Effector memory CD4-positive, alpha-beta T cell (primary cell): ENCODE measurements at regions not wholly inside any gene's neighbourhood (a gene's known extent, or its start where the extent isn't known, plus 50 kb on each side); places are given as distances from the start of the nearest gene placed in this dataset.

Experiments
- DNase-seq, 3 donors: peaks; one replicate each; pipeline ENCODE4 v3.0.0-alpha.2; 2020
- H3K27ac ChIP-seq: 2 replicates; pipeline ENCODE4 v1.7.0; 2013; ENCODE audit warnings: mild to moderate bottlenecking, low read length, moderate library complexity; ENCODE audit not compliant: insufficient read depth, poor library complexity, severe bottlenecking
- H3K27me3 ChIP-seq: replicated peaks from 2 replicates; pipeline ENCODE4 v1.7.0; 2013; ENCODE audit warnings: mild to moderate bottlenecking, low read length; ENCODE audit not compliant: insufficient read depth, control insufficient read depth, poor library complexity, severe bottlenecking
- H3K36me3 ChIP-seq: 2 replicates; pipeline ENCODE4 v1.7.0; 2013; ENCODE audit warnings: mild to moderate bottlenecking, low read length, moderate library complexity; ENCODE audit not compliant: control insufficient read depth, insufficient read depth
- H3K4me1 ChIP-seq: 2 replicates; pipeline ENCODE4 v1.7.0; 2013; ENCODE audit warnings: low read length, mild to moderate bottlenecking; ENCODE audit not compliant: control insufficient read depth, insufficient read depth, poor library complexity, severe bottlenecking
- H3K4me3 ChIP-seq: 2 replicates; pipeline ENCODE4 v1.7.0; 2013; ENCODE audit warnings: low read length, low read depth, mild to moderate bottlenecking; ENCODE audit not compliant: insufficient read depth, poor library complexity, severe bottlenecking
- H3K9me3 ChIP-seq: 2 replicates; pipeline ENCODE4 v1.7.0; 2013; ENCODE audit warnings: mild to moderate bottlenecking, low read length, moderate library complexity; ENCODE audit not compliant: control insufficient read depth

DNA sequence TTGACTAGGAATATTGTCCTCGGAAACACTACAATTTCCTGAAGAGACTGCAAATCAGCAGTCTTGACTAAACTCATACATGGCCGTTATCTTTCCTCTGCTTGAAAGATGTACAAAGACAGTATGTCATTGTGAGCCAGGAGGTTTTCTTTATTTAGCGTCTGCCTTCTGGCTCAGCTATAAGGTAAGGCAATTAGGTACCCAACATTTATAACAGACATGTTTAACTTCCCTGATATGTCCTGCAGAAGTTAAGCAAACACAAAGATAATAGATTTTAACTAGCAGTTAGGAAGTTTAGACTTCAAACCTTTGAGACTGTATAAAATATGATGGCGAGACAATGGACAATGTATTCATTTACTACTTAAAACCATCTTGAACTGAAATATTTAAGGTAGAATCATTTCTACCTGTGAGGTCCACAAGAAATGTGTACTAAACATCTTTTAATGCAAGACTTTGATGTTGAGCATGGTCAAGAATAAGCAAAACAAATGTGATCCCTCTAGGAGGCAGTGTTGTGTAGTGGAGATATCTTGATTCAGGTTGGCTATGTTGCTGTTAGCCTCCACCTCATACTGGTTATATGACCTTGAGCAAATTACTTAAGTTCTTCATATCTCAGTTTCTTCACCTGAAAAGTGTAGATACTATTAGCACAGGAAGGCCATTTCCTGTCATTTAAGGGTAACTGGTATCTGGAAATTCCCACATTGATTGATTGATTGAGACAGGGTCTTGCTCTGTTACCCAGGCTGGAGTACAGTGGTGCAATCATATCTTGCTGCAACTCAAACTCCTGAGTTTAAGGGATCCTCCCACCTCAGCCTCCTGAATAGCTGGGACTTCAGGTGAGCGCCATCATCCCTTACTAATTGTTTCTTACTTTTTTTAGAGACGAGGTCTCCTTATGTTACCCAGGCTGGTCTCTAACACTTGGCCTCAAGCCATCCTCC lies 96.3 kb upstream of the EEA1 start:
- H3K36me3 ChIP-seq: no peaks in the 10 kb centered on the region
- no peak overlapping the region for H3K27ac ChIP-seq
- no peak overlapping the region for H3K4me3 ChIP-seq
- no peaks in the 10 kb centered on the region for H3K27me3 ChIP-seq
- no peaks in the 10 kb centered on the region for H3K4me1 ChIP-seq
- no peak for DNase-seq
- H3K9me3 ChIP-seq: no peaks in the 10 kb centered on the region

DNA sequence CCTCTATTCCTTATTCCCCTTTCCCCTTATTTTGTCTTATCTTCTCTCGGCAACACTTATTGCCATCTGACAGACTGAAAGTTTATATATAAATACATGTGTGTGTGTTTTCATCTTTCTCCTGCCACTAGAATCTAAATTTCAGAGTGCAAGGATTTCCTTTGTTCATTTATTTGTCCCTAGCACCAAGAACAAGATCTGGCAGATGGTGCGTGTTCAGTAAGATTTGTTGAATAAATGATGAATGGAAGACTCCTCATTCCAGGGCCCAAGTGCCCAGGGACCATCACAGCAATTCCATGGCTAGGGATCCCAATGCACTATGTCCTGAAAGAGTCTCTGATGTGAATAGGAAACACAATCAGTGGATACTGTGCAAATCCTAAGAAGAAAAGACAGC lies 97.9 kb upstream of the EEA1 start:
- H3K27ac ChIP-seq: no peak overlapping the region
- H3K36me3 ChIP-seq: no peaks in the 10 kb centered on the region
- no peaks in the 10 kb centered on the region for H3K9me3 ChIP-seq
- no peak overlapping the region for H3K4me3 ChIP-seq
- no peaks in the 10 kb centered on the region for H3K27me3 ChIP-seq
- no peaks in the 10 kb centered on the region for H3K4me1 ChIP-seq
- no peak for DNase-seq

DNA sequence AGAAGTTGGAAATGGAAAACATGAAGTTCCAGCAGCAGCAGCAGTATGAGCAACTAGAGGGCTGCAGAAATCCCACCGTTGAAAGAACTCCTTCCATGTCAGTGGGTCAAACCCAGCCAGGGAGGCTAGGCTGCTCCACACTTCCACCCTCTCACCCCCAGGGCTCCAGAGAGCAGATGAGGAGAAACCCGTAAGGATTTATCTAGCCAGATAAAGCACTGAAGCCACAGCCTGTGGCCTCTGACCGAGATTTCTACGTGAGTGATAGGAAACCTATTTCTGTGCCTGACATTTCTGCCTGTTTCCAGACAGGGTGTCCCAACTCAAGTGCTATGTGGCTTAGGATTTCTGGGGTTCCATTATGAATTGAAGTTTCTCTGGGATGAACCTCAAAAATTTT lies 100.0 kb upstream of the EEA1 start:
- Histone ChIP-seq H3K4me3 (no peak overlapping the region), H3K36me3 (no peaks in the 10 kb centered on the region), H3K4me1 (no peaks in the 10 kb centered on the region), H3K27ac (no peak overlapping the region), H3K27me3 (peaks cover 4% of the 10 kb centered on the region), H3K9me3 (no peaks in the 10 kb centered on the region)
- no peak for DNase-seq

DNA sequence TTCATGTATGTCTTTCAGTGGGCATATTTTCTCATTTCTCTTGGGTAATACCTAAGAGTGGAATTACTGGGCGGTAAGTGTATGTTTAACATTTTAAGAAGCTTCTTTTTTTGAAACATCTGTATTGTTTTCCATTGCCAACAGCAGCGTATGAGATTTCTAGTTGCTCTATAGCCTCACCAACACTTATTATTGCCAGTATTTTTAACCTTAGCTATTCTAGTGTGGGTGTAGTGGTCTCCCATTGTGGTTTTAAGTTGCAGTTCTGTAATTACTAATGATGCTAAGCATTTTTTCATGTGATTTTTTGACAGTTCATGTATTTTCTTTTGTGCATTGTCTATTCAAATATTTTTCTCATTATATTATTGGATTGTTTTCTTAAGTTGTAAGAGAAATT lies 101.9 kb upstream of the EEA1 start:
- Histone ChIP-seq H3K4me1 (no peaks in the 10 kb centered on the region), H3K9me3 (no peaks in the 10 kb centered on the region), H3K36me3 (no peaks in the 10 kb centered on the region), H3K27me3 (peaks cover 4% of the 10 kb centered on the region), H3K27ac (no peak overlapping the region), H3K4me3 (no peak overlapping the region)
- no peak for DNase-seq

DNA sequence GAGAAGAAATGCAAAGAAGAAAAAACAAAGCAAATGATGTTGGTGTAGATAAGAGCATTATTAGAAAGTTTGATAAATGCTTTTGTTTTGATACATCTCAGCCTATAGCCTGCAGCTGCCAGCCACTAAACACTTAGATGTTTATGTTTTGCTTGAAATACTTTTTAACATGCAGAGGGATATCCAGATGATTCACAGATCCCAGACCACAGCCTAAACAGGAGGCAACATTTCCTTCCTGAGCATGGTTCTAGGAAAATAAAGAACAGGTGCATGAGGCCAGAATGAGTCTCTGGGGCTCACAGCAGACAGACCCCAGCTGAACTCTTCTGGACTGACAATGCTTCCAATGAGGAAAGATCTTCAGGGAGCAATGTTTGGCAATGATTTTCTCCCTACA lies 103.7 kb upstream of the EEA1 start:
- peaks cover 4% of the 10 kb centered on the region for H3K27me3 ChIP-seq
- H3K27ac ChIP-seq: no peak overlapping the region
- H3K4me3 ChIP-seq: no peak overlapping the region
- H3K9me3 ChIP-seq: no peaks in the 10 kb centered on the region
- H3K36me3 ChIP-seq: no peaks in the 10 kb centered on the region
- no peaks in the 10 kb centered on the region for H3K4me1 ChIP-seq
- DNase-seq: no peak

DNA sequence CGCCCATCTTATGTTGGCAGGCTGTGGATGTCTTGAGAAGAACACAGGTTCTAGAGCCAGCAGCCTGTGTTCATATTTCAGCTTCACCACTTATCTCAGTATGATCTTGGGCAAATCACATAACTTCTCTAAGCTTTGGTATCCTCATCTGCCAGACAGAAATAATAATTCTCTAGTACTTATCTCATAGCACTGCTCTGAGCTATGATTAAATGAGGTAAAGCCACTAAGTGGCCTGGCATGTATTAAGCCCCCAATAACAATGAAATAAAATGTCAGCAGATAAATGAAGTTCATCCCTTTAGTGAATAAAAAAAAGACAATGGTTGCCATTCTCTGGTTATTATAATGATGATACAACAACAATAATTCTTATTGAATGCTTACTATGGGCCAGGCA lies 104.9 kb upstream of the EEA1 start:
- no peak overlapping the region for H3K27ac ChIP-seq
- DNase-seq: no peak
- no peaks in the 10 kb centered on the region for H3K4me1 ChIP-seq
- no peak overlapping the region for H3K4me3 ChIP-seq
- H3K36me3 ChIP-seq: no peaks in the 10 kb centered on the region
- H3K9me3 ChIP-seq: no peaks in the 10 kb centered on the region
- peaks cover 4% of the 10 kb centered on the region for H3K27me3 ChIP-seq

DNA sequence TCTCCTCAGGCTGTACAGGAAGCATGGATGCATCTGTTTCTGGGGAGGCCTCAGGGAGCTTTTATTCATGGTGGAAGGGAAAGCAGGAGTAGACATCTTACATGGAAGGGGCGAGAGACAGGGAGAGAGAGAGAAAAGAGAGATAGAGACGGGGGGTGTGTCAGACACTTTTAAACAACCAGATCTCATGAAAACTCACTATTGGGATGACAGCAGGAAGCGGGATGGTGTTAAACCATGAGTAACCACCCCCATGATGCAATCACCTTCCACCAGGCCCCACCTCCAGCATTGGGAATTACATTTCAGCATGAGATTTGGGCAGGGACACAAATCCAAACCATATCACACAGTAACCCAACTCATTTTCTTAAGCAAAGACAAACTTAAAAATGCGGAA lies 110.0 kb upstream of the EEA1 start:
- Histone ChIP-seq H3K36me3 (no peaks in the 10 kb centered on the region), H3K9me3 (no peaks in the 10 kb centered on the region)

DNA sequence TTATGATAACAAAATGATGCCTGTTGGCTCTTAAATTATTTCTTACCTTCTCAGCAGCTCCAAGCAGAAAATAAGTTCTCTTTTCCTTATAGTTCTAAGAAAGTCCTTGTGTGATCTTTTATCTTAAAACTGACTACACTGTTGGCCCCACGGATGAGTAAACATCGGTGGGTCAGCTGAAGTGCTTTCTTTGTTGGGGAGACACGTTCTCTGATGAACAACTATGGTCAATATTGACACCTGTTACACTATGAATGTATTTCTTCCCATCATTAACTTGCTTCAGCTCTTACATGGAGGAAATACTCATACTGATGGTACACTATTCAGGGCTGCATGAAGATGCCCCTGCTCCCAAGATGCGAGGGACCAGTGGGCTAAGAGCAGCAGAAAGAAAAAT lies 110.8 kb upstream of the EEA1 start:
- Histone ChIP-seq H3K27me3 (no peaks in the 10 kb centered on the region), H3K27ac (no peak overlapping the region), H3K4me3 (no peak overlapping the region), H3K9me3 (no peaks in the 10 kb centered on the region), H3K4me1 (no peaks in the 10 kb centered on the region), H3K36me3 (no peaks in the 10 kb centered on the region)
- DNase-seq: no peak

More for the DNA sequence above, 110.0 kb upstream of the EEA1 start:
- Histone ChIP-seq H3K27ac (no peak overlapping the region), H3K4me3 (no peak overlapping the region), H3K27me3 (no peaks in the 10 kb centered on the region), H3K4me1 (no peaks in the 10 kb centered on the region)
- DNase-seq: no peak

DNA sequence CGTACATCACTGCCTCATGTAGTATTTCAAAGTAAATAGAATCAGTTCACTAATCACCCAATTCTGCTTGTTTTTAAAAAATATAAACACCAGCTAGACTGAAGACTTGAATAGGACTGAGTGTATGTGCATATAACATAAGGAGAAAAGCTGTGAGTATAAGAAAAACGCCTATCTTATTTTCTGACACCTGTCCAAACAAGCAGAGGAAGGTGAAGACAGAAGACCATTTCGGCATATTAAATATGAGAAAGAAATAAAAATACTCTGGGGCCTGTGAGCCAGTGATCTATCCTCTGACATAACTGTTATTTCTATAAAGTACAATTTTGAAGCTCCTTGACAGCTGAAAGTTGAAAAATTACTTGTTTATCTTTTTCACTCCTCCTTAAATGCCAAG lies 111.3 kb upstream of the EEA1 start:
- Histone ChIP-seq H3K27ac (no peak overlapping the region), H3K36me3 (no peaks in the 10 kb centered on the region), H3K9me3 (no peaks in the 10 kb centered on the region), H3K27me3 (no peaks in the 10 kb centered on the region), H3K4me3 (no peak overlapping the region), H3K4me1 (no peaks in the 10 kb centered on the region)
- no peak for DNase-seq

DNA sequence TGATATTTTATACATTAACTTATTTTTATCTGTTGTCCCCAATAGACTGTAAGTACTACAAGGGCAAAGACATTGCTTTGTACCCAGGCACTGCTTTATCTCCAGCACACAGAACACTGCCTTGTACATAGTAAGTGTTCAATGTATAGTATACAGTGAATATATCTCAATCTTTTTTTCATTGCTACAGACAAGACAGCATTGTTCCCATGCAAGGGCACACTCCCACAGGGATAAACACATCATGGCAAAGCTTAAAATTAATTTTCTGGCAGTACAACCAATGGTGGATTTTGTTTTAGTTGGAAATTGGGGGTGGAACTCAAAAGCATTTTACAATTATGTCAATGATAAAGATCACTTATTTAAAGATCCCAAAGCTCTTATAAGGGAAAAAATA lies 112.3 kb upstream of the EEA1 start:
- DNase-seq: no peak
- H3K27ac ChIP-seq: no peak overlapping the region
- no peaks in the 10 kb centered on the region for H3K27me3 ChIP-seq
- H3K9me3 ChIP-seq: no peaks in the 10 kb centered on the region
- H3K4me1 ChIP-seq: no peaks in the 10 kb centered on the region
- H3K36me3 ChIP-seq: no peaks in the 10 kb centered on the region
- no peak overlapping the region for H3K4me3 ChIP-seq
